GM12873 (cell line): ENCODE measurements at regions not wholly inside any gene's neighbourhood (a gene's known extent, or its start where the extent isn't known, plus 50 kb on each side); places are given as distances from the start of the nearest gene placed in this dataset.

ENCODE experiments used
- TF ChIP-seq, protein P1 (sequence below): IDR thresholded peaks from 2 replicates; pipeline ENCODE4 v1.5.1; 2012; ENCODE audit warnings: low read depth, mild to moderate bottlenecking, moderate library complexity, low read length, control low read depth; ENCODE audit not compliant: insufficient read depth; ENCODE audit errors: missing control alignments

DNA sequence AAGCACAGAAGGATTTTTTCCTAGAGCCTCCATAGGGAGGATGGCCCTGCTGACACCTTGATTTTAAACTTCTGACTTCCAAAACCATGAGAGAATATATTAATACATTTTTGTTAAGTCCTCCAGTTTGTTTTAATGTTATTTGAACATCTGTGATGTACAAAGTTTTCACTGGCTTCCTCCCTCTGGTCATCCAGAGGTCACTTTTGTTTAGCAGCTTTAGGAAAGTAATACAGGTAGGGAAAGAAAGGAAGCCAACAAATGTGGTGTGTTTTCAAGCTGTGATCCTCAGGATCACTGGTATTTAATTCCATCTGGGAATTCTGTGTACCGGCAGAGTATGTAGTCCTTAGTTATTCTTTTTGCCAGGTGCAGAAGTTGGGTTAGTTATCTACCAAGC is 488.8 kb upstream of the ATXN8OS start:
- TF ChIP-seq, protein P1, sequence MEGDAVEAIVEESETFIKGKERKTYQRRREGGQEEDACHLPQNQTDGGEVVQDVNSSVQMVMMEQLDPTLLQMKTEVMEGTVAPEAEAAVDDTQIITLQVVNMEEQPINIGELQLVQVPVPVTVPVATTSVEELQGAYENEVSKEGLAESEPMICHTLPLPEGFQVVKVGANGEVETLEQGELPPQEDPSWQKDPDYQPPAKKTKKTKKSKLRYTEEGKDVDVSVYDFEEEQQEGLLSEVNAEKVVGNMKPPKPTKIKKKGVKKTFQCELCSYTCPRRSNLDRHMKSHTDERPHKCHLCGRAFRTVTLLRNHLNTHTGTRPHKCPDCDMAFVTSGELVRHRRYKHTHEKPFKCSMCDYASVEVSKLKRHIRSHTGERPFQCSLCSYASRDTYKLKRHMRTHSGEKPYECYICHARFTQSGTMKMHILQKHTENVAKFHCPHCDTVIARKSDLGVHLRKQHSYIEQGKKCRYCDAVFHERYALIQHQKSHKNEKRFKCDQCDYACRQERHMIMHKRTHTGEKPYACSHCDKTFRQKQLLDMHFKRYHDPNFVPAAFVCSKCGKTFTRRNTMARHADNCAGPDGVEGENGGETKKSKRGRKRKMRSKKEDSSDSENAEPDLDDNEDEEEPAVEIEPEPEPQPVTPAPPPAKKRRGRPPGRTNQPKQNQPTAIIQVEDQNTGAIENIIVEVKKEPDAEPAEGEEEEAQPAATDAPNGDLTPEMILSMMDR = no peak

DNA sequence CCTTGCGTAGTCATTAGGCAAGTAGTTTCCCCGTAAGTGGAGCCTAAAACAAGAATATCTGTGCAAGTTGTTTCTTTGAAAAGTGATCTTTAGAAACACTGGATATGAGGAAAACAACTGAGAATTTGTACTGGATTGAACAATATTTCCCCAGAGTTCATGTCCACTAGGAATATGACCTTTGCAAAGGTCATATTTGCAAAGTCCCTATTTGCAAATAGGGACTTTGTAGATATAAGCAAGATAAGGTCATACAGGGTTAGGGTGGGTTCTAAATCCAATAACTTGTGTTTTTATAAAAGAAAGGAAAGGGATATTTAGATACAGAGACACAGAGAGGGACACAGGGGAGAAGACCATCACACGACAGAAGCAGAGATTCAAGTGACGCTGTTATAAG is 489.2 kb upstream of the ATXN8OS start:
- TF ChIP-seq, protein P1 = no peak

DNA sequence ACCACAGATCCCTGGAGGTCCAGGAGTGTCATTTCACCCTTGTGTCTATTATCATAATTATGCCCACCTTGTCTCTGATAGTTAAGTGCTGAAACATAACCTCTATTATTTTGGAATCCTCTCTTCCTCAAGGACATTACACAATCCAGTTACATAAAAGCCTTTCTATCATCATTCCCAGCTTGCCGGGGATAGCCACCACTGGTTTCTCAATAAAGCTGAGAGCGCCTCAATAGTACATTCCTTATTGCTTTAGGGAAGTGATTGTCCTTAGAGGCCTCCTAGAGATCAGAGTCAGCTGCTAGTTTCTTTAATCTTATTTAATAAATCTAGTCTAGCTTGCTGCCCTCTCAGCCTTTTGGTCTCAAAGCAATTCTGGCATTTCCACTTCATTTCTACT is 490.0 kb upstream of the ATXN8OS start:
- TF ChIP-seq, protein P1 = no peak

DNA sequence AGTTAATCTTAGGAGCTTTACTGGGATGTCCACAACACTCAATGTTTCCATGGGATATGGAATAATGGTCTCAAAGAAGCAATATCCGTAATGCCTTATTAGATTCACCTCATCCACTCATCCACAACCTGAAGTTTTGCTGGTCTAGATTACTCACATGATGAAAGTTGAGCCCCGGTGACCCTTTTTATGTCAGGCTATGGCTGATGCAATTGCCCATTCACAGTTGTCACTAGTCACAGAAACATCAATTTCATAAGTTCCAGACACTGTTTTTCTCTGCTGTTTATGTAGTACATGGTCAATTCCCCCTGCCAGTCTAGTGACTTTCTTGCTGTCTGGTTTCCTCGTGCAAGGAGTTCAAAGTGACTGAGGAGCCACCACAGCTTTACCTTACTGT is 491.2 kb upstream of the ATXN8OS start:
- TF ChIP-seq, protein P1 = no peak

DNA sequence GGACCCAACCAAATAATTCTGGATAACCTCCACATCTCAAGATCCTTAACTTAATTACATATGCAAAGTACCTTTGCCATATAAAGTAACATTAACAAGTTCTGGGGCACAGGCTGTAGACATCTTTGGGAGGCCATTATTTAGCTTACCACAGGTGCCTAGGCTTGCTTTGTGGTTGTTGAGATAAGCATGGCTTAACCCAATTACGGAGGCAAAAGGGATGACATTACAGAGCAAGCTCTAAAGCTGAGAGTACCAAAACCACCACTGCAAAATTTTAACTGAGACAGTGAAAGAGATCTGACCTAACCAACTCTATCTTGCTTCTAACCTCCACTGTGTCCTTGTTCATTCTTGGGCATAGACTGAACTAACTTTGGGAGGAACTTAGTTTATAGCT is 502.9 kb upstream of the ATXN8OS start:
- TF ChIP-seq, protein P1 = no peak

DNA sequence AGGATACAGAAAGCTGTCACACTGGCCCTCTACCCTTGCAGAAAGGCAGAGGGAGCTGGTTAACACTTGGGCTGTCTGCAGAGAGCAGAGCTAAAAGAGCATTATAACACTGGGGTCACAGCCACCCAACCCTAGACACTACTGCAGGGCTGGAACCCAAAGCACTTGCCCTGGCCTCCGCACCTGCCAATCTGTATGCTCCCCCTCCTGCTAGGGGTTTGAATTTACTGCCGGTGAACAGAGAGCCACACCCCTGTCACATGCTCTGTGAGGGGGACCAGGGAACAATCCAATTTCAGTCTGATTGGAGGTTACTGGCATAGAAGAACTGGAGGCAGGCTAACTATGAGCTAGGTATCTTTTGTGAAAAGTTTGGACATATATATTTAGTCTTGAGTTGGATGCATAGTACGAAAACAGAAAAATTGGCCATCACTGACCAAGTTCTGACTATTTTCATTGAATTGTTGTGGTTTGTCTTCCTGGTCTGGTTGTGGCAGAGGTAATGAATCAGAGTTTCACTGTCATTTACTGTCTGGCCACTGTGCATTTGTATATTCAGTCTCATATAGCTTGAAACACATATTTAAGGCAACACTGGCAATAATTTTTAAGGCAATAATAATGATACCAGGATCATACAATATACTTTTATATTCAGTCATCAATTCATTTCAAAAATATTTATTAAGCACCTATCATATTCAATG is 504.3 kb upstream of the ATXN8OS start:
- TF ChIP-seq, protein P1 = no peak

DNA sequence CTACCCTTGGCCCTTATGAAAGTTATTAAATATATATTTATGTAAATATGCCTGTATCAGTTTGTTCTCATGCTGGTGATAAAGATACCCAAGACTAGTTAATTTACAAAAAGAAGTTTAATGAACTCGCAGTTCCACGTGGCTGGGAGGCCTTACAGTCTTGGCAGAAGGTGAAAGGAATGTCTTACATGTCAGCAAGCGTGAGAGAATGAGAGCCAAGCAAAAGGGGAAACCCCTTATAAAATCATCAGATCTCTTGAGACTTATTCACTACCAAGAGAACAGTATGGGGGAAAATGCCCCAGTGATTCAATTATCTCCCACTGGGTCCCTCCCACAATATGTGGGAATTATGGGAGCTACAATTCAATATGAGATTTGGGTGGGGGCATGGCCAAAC is 506.0 kb upstream of the ATXN8OS start:
- TF ChIP-seq, protein P1 = no peak

DNA sequence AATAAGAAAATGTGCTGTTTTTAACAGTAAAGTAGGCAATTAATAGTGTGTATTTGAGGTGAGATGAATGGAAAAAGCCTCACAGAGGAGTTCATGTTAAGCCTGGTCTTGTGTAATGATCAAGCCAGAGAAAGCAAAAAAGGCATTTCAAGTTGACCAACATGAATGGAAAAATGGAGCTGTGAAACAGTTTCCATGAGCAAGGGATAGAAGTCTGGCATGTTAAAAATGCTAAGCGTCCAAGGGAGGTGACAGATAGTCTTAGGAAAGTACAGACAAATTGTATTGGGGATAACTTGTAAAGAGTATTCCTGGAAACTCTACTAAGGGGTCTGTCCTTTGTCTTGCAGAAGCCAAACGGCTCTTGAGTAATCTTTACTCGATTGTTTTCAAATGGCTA is 506.8 kb upstream of the ATXN8OS start:
- TF ChIP-seq, protein P1 = no peak
